ENCODE measurements at regions not wholly inside any gene's neighbourhood (a gene's known extent, or its start where the extent isn't known, plus 50 kb on each side); places are given as distances from the start of the nearest gene placed in this dataset.

DNA sequence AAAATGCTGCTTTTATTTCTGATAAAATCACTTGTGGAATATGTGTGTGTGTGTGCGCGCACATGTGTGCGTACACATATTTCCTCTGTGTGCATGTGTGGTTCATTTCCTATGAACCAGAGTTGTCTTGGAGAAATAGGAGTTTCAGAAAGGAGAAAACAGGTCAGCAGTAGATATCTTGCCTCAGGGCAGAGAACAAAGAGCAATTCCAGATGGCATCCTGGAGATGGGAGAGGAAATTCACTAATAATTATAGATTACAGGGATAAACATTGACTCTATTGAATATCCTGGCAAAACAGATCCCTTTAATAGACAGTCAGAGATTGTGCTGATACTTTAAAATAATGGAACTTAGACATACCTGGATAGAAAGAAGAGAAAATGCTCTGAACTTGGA is 298.0 kb downstream of the TRIB2 start:
- WGBS, result 91% methylated on average over 3 of the region's 3 CpGs
- no peak overlapping the region for H3K27ac ChIP-seq (replicated peaks in 1 of 4)

DNA sequence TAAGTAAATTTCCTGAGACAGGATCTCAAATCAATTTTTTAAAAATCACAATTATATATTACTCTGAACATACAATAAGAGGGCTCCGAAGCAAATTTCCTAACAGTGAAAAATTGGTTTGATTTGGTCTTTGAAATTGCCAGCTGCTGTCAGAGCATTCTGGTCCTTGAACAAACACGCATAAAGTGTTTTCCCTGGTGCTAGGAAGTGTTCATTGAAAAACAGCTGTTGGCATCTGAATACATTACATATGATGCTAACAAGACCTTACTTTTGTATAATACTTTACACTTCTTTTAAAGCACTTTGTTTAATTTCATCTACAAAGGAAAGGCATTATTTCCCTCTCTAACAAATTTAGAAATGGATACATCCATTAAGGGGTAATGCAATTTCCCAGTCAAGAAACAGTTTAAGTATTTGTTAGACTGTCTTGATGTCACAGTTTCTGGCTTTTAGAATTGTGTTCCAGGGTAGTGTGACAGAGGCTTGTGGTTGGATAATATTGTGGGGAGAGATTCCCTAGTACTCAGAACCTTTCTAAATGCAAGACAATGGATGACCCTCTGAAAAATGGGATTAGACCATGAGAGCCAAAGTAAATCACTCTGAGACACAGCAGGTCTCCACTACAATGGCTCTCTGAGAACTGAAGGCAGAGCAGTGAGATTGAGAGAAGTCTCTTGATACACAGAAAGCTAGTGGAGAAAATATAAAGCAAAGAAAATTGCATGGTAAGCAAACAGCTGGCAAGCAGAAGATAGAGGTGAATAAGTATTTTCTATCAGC is 299.0 kb downstream of the TRIB2 start:
- intact Hi-C loops (cut with DNase I), result no loop called here
- Histone ChIP-seq H3K27me3 (peaks cover 0 to 3% (median 0%) of the 10 kb centered on the region in 4 donors), H3K27ac (replicated peaks in 1 of 4) (no peak overlapping the region), H3K4me3 (no peak overlapping the region), H3K9me3 (no peaks in the 10 kb centered on the region), H3K36me3 (no peaks in the 10 kb centered on the region), H3K4me1 (no peaks in the 10 kb centered on the region)
- DNase-seq (ENCODE audit: extremely low spot score), result no peak
- 88% methylated on average over 2 of the region's 2 CpGs for whole genome bisulfite sequencing
- TF ChIP-seq, protein P1, sequence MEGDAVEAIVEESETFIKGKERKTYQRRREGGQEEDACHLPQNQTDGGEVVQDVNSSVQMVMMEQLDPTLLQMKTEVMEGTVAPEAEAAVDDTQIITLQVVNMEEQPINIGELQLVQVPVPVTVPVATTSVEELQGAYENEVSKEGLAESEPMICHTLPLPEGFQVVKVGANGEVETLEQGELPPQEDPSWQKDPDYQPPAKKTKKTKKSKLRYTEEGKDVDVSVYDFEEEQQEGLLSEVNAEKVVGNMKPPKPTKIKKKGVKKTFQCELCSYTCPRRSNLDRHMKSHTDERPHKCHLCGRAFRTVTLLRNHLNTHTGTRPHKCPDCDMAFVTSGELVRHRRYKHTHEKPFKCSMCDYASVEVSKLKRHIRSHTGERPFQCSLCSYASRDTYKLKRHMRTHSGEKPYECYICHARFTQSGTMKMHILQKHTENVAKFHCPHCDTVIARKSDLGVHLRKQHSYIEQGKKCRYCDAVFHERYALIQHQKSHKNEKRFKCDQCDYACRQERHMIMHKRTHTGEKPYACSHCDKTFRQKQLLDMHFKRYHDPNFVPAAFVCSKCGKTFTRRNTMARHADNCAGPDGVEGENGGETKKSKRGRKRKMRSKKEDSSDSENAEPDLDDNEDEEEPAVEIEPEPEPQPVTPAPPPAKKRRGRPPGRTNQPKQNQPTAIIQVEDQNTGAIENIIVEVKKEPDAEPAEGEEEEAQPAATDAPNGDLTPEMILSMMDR (IDR thresholded peaks at IDR 0.05), result no peak
- TF ChIP-seq POLR2A (IDR thresholded peaks at IDR 0.05; ENCODE audit: low read depth) (no peak), POLR2AphosphoS5 (IDR thresholded peaks at IDR 0.05) (no peak), EP300 (IDR thresholded peaks at IDR 0.05) (no peak)

More for the DNA sequence above, 298.0 kb downstream of the TRIB2 start:
- no peak for DNase-seq (ENCODE audit: extremely low spot score)
- no peak for TF ChIP-seq POLR2A (IDR thresholded peaks at IDR 0.05; ENCODE audit: low read depth)
- TF ChIP-seq POLR2AphosphoS5 (IDR thresholded peaks at IDR 0.05), result no peak
- TF ChIP-seq, protein P1 (IDR thresholded peaks at IDR 0.05), result no peak
- intact Hi-C loops (cut with DNase I), result no loop called here
- Histone ChIP-seq H3K36me3 (no peaks in the 10 kb centered on the region), H3K27me3 (no peaks in the 10 kb centered on the region), H3K4me1 (no peaks in the 10 kb centered on the region), H3K4me3 (no peak overlapping the region), H3K9me3 (no peaks in the 10 kb centered on the region)

DNA sequence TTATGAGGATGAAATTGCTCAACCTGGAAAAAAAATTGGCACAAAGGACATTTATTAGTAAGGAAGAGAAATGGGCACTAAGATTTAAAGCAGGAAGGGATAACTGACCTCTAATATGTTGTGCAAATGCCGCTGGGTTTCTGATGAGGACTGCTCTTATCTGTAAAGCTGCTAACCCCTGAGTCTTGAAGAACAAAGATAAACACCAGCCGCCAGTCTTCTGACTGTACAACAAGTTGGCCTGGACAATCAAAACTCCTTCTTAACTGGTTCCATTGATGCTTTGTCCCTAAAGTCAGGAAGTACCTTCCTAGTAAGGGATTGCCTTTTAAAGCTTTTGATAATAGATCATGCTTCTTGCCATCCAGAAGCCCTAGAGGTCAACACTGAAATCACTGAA is 301.8 kb downstream of the TRIB2 start:
- Histone ChIP-seq H3K4me1 (no peaks in the 10 kb centered on the region), H3K9me3 (no peaks in the 10 kb centered on the region), H3K27me3 (peaks cover 0 to 5% (median 2%) of the 10 kb centered on the region in 4 donors), H3K36me3 (no peaks in the 10 kb centered on the region), H3K27ac (replicated peaks in 1 of 4) (no peak overlapping the region), H3K4me3 (no peak overlapping the region)
- intact Hi-C loops (cut with DNase I), result no loop called here
- TF ChIP-seq EP300 (IDR thresholded peaks at IDR 0.05) (no peak), POLR2AphosphoS5 (IDR thresholded peaks at IDR 0.05) (no peak), POLR2A (IDR thresholded peaks at IDR 0.05; ENCODE audit: low read depth) (no peak)
- TF ChIP-seq, protein P1 (IDR thresholded peaks at IDR 0.05), result no peak
- WGBS, result 80% methylated on average over 2 of the region's 2 CpGs
- DNase-seq (ENCODE audit: extremely low spot score), result no peak

DNA sequence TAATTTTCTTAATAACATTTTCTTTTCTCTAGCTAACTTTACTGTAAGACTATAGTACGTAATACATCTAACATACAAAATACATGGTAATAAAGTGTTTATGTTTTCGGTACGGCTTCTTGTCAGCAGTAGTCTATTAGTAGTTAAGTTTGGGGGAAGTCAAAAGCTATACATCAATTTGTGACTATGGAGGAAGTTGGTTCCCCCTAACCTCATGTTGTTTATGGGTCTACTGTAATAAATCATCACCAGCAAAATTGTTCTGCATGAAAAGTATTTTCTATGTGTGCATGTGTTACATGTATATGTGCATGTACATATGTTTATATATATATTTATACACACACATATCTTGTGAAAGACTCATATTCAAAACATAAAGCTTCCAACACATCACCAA is 303.0 kb downstream of the TRIB2 start:
- Histone ChIP-seq H3K36me3 (no peaks in the 10 kb centered on the region), H3K4me3 (no peak overlapping the region), H3K4me1 (no peaks in the 10 kb centered on the region), H3K9me3 (no peaks in the 10 kb centered on the region), H3K27me3 (peaks cover 0 to 5% (median 2%) of the 10 kb centered on the region in 4 donors), H3K27ac (replicated peaks in 1 of 4) (no peak overlapping the region)
- no peak for DNase-seq (ENCODE audit: extremely low spot score)
- intact Hi-C loops (cut with DNase I), result no loop called here
- WGBS, result 84% methylated on average over 3 of the region's 3 CpGs
- no peak for TF ChIP-seq POLR2A (IDR thresholded peaks at IDR 0.05; ENCODE audit: low read depth)
- TF ChIP-seq, protein P1 (IDR thresholded peaks at IDR 0.05), result no peak
- no peak for TF ChIP-seq POLR2AphosphoS5 (IDR thresholded peaks at IDR 0.05)
- TF ChIP-seq EP300 (IDR thresholded peaks at IDR 0.05), result no peak
